ENCODE measurements at regions not wholly inside any gene's neighbourhood (a gene's known extent, or its start where the extent isn't known, plus 50 kb on each side); places are given as distances from the start of the nearest gene placed in this dataset.

DNA sequence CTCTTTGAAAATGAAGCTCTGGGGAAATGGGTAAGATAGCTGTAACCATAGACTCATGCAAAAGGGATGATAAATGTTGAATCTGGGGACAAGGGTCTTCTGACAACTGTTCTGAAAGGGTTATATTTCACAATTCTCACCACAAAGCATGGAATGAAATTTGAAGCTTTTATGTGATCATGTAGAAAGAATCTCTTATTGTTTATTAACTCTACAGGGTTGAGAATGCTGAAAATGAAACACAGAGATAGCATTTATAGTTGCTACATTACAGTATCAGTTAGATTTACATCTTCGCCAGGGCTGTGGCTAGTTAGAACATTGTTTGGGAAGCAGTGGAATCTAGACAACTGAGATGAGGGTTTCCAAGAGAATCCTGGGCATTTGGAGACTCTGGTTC, 97.4 kb upstream of the LHCGR start:
- intact Hi-C loops (cut with DNase I; ENCODE audit: low total_unique reads), result no loop called here
- 63 to 81% (median 66%) methylated on average over 1 of the region's 1 CpG for WGBS, 5 donors
- Histone ChIP-seq H3K4me1 (no peaks in the 10 kb centered on the region), H3K27ac (no peak overlapping the region), H3K36me3 (no peaks in the 10 kb centered on the region), H3K9me3 (no peaks in the 10 kb centered on the region), H3K27me3 (no peaks in the 10 kb centered on the region), H3K4me3 (no peak overlapping the region)
- DNase-seq, result no peak
- TF ChIP-seq POLR2A (IDR thresholded peaks at IDR 0.05) (no peak), EP300 (IDR thresholded peaks at IDR 0.05) (no peak)

DNA sequence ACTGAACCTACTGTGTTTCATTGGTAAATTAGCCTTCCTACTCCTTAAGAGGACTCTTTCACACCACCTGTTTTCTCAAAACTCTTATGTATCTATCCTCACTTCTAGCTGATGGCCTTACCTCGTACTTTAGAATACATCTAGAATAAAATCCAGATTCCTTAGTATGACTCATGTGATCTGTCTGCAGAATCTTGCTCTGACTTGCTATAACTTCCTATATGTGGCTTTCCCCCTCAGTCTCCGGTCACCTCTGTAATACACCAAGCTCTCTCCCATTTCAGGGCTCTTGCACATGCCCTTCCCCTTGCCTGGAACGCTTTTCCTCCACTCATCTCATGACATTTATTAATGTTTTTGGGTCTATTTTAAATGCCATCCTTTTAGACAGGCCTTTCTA, 95.6 kb upstream of the LHCGR start:
- Histone ChIP-seq H3K9me3 (no peaks in the 10 kb centered on the region), H3K36me3 (no peaks in the 10 kb centered on the region), H3K4me3 (no peak overlapping the region), H3K4me1 (no peaks in the 10 kb centered on the region), H3K27me3 (no peaks in the 10 kb centered on the region), H3K27ac (no peak overlapping the region)
- no peak for DNase-seq
- intact Hi-C loops (cut with DNase I; ENCODE audit: low total_unique reads), result no loop called here
- TF ChIP-seq POLR2AphosphoS5 (IDR thresholded peaks at IDR 0.05) (no peak), POLR2A (IDR thresholded peaks at IDR 0.05) (no peak), EP300 (IDR thresholded peaks at IDR 0.05) (no peak)
- TF ChIP-seq, protein P1, sequence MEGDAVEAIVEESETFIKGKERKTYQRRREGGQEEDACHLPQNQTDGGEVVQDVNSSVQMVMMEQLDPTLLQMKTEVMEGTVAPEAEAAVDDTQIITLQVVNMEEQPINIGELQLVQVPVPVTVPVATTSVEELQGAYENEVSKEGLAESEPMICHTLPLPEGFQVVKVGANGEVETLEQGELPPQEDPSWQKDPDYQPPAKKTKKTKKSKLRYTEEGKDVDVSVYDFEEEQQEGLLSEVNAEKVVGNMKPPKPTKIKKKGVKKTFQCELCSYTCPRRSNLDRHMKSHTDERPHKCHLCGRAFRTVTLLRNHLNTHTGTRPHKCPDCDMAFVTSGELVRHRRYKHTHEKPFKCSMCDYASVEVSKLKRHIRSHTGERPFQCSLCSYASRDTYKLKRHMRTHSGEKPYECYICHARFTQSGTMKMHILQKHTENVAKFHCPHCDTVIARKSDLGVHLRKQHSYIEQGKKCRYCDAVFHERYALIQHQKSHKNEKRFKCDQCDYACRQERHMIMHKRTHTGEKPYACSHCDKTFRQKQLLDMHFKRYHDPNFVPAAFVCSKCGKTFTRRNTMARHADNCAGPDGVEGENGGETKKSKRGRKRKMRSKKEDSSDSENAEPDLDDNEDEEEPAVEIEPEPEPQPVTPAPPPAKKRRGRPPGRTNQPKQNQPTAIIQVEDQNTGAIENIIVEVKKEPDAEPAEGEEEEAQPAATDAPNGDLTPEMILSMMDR (IDR thresholded peaks at IDR 0.05), result no peak
- 70 to 75% (median 72%) methylated on average over 3 of the region's 3 CpGs for WGBS, 5 donors

DNA sequence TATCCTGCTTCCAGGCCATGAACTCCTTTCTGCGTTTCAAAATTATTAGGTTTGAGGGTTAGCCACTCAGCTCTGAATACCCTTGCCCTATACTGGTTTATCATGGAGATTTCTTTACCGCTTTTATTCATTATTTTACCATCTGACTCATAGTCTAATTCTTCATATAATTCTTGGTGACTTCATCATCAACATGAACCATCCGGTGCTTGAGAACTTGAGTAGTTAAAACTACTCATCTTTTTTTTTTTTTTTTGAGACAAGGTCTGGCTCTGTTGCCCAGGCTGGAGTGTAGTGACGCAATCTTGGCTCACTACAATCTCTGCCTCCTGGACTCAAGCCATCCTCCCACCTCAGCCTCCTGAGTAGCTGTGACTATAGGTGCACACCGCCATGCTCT, 94.2 kb upstream of the LHCGR start:
- H3K4me1 ChIP-seq, result no peaks in the 10 kb centered on the region

DNA sequence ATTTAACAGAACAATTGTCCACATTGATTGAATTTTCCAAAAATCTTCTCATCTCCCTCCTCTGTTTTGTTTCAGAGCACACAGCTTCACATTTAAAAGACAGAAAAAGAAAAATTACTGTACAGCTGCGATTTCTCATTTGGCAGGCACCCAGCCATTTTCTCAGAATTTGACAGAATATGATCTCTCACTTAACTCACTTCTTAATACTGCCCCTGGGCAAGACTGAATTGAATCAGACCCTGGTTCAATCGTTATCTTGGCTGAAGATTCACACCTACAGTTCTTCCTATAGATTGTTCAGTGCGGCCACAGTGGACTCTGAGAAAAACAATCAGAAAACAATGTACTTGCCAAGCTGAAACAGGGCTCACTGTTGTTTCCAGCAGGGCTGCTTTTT, 90.2 kb upstream of the LHCGR start:
- TF ChIP-seq EP300 (IDR thresholded peaks at IDR 0.05) (no peak), POLR2AphosphoS5 (IDR thresholded peaks at IDR 0.05) (no peak), POLR2A (IDR thresholded peaks at IDR 0.05) (no peak)
- TF ChIP-seq, protein P1 (IDR thresholded peaks at IDR 0.05), result no peak
- 61 to 73% (median 67%) methylated on average over 3 of the region's 3 CpGs for WGBS, 5 donors
- peaks cover 0 to 7% (median 0%) of the 10 kb centered on the region in 4 donors for H3K9me3 ChIP-seq
- intact Hi-C loops (cut with DNase I; ENCODE audit: low total_unique reads), result no loop called here
- no peak for DNase-seq
- no peaks in the 10 kb centered on the region for H3K27me3 ChIP-seq
- no peak overlapping the region for H3K4me3 ChIP-seq
- no peak overlapping the region for H3K27ac ChIP-seq
- no peaks in the 10 kb centered on the region for H3K36me3 ChIP-seq
- no peaks in the 10 kb centered on the region for H3K4me1 ChIP-seq

More for the DNA sequence above, 94.2 kb upstream of the LHCGR start:
- no peak overlapping the region for H3K27ac ChIP-seq
- H3K4me3 ChIP-seq, result no peak overlapping the region
- H3K9me3 ChIP-seq, result no peaks in the 10 kb centered on the region
- 81 to 91% (median 87%) methylated on average over 5 of the region's 5 CpGs for WGBS, 5 donors
- H3K27me3 ChIP-seq, result no peaks in the 10 kb centered on the region
- DNase-seq, result no peak
- intact Hi-C loops (cut with DNase I; ENCODE audit: low total_unique reads), result no loop called here
- H3K36me3 ChIP-seq, result no peaks in the 10 kb centered on the region
- TF ChIP-seq EP300 (IDR thresholded peaks at IDR 0.05) (no peak), POLR2AphosphoS5 (IDR thresholded peaks at IDR 0.05) (no peak)
- TF ChIP-seq, protein P1 (IDR thresholded peaks at IDR 0.05), result no peak

DNA sequence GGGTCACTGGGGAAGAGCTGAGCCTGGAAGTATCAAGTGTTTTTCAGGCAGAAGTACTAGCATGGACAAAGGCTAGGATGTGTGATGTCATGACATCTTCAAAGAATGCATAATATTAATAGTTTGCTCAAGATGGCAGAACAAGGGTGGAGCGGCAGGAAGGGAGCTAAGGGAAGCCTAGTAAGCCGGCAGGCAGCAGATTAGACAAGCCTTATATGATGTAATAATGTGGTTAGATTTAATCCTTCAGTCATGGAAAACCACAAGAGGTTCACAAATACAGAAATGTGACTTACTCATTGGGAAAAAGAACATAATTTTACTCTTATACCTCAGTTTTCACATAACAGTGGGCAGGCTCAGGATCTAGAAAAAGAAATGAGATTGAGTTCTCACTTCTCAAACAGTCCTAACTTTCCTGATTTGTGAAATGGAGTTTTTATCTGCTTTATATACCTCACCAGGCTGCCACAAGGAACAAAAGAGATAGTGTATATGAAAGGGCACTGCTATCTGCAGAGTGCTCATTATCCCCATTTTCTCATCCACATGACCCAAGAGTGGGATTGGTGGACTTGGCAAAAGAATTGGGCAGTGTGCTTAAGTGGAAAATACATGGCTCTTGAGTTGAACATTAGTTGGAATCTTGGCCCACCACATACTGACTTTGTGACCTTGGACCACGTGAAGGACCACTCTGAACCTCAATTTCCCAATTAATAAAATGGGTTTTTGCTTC, 89.1 kb upstream of the LHCGR start:
- Histone ChIP-seq H3K4me3 (no peak overlapping the region), H3K27ac (no peak overlapping the region), H3K36me3 (no peaks in the 10 kb centered on the region), H3K9me3 (peaks cover 0 to 7% (median 0%) of the 10 kb centered on the region in 4 donors), H3K27me3 (no peaks in the 10 kb centered on the region), H3K4me1 (no peaks in the 10 kb centered on the region)
- intact Hi-C loops (cut with DNase I; ENCODE audit: low total_unique reads), result no loop called here
- 48 to 67% (median 63%) methylated on average over 3 of the region's 3 CpGs for WGBS, 5 donors
- DNase-seq, result no peak
- TF ChIP-seq, protein P1 (IDR thresholded peaks at IDR 0.05), result no peak
- TF ChIP-seq POLR2AphosphoS5 (IDR thresholded peaks at IDR 0.05) (no peak), EP300 (IDR thresholded peaks at IDR 0.05) (no peak), POLR2A (IDR thresholded peaks at IDR 0.05) (no peak)

Data from stomach (tissue), 8 donors.